Activated naive CD8-positive, alpha-beta T cell (primary cell): ENCODE measurements at regions not wholly inside any gene's neighbourhood (a gene's known extent, or its start where the extent isn't known, plus 50 kb on each side); places are given as distances from the start of the nearest gene placed in this dataset.
"Not testable (repeated sequence)": the region's sequence is repeated elsewhere in the genome, so short reads cannot be mapped to it uniquely, and the experiment has no call there.

Experiments
- H3K27ac Mint-ChIP-seq: one replicate; pipeline ENCODE4 v1.8.0; 2021; ENCODE audit warnings: mixed read lengths
- H3K27me3 Mint-ChIP-seq: one replicate; pipeline ENCODE4 v1.8.0; 2021; ENCODE audit warnings: mixed read lengths
- H3K36me3 Mint-ChIP-seq: one replicate; pipeline ENCODE4 v1.8.0; 2021; ENCODE audit warnings: mixed read lengths
- H3K4me1 Mint-ChIP-seq: one replicate; pipeline ENCODE4 v1.8.0; 2021; ENCODE audit warnings: low read depth, mixed read lengths
- H3K4me3 Mint-ChIP-seq: one replicate; pipeline ENCODE4 v1.8.0; 2021; ENCODE audit warnings: mild to moderate bottlenecking, mixed read lengths
- H3K9me3 Mint-ChIP-seq: one replicate; pipeline ENCODE4 v1.8.0; 2021; ENCODE audit warnings: low read depth, mixed read lengths

GRCh38 chr11:127791844-127792243, 791.3 kb upstream of the KIRREL3 start:
- H3K4me3 Mint-ChIP-seq, result no peak overlapping the region
- H3K4me1 Mint-ChIP-seq, result no peaks in the 10 kb centered on the region
- H3K27ac Mint-ChIP-seq, result no peak overlapping the region
- H3K36me3 Mint-ChIP-seq, result no peaks in the 10 kb centered on the region
- H3K9me3 Mint-ChIP-seq, result no peaks in the 10 kb centered on the region
- H3K27me3 Mint-ChIP-seq, result peaks cover 2% of the 10 kb centered on the region

- no peaks in the 10 kb centered on the region for H3K36me3 Mint-ChIP-seq
- no peaks in the 10 kb centered on the region for H3K4me1 Mint-ChIP-seq
- no peaks in the 10 kb centered on the region for H3K9me3 Mint-ChIP-seq
- H3K27me3 Mint-ChIP-seq, result peaks cover 2% of the 10 kb centered on the region
- H3K27ac Mint-ChIP-seq, result no peak overlapping the region
- H3K4me3 Mint-ChIP-seq, result no peak overlapping the region
Measured at GRCh38 chr11:127790592-127790991, 790.0 kb upstream of the KIRREL3 start.

GRCh38 chr11:127789927-127790326, 789.4 kb upstream of the KIRREL3 start:
- Mint-ChIP-seq H3K27me3 (peaks cover 2% of the 10 kb centered on the region), H3K4me3 (no peak overlapping the region), H3K27ac (no peak overlapping the region), H3K9me3 (no peaks in the 10 kb centered on the region), H3K36me3 (no peaks in the 10 kb centered on the region), H3K4me1 (no peaks in the 10 kb centered on the region)

- not testable (repeated sequence) for H3K36me3 Mint-ChIP-seq, H3K9me3 Mint-ChIP-seq, H3K4me3 Mint-ChIP-seq, H3K27ac Mint-ChIP-seq, H3K27me3 Mint-ChIP-seq, H3K4me1 Mint-ChIP-seq
Measured at GRCh38 chr11:127772938-127773337, 772.4 kb upstream of the KIRREL3 start.

- H3K4me3 Mint-ChIP-seq, H3K27me3 Mint-ChIP-seq, H3K9me3 Mint-ChIP-seq, H3K27ac Mint-ChIP-seq, H3K36me3 Mint-ChIP-seq, H3K4me1 Mint-ChIP-seq: not testable (repeated sequence)
Measured at GRCh38 chr11:127768931-127769330, 768.4 kb upstream of the KIRREL3 start.

- Mint-ChIP-seq H3K27ac (no peak overlapping the region), H3K4me1 (no peaks in the 10 kb centered on the region), H3K4me3 (no peak overlapping the region), H3K9me3 (no peaks in the 10 kb centered on the region), H3K36me3 (no peaks in the 10 kb centered on the region), H3K27me3 (peaks cover 2% of the 10 kb centered on the region)
Measured at GRCh38 chr11:127766734-127767133, 766.2 kb upstream of the KIRREL3 start.

GRCh38 chr11:127738771-127739286, 738.3 kb upstream of the KIRREL3 start:
- Mint-ChIP-seq H3K27me3 (no peaks in the 10 kb centered on the region), H3K27ac (no peak overlapping the region), H3K4me1 (no peaks in the 10 kb centered on the region), H3K4me3 (no peak overlapping the region), H3K9me3 (no peaks in the 10 kb centered on the region), H3K36me3 (no peaks in the 10 kb centered on the region)

GRCh38 chr11:127737499-127737898, 736.9 kb upstream of the KIRREL3 start:
- Mint-ChIP-seq H3K4me1 (no peaks in the 10 kb centered on the region), H3K9me3 (no peaks in the 10 kb centered on the region), H3K27me3 (no peaks in the 10 kb centered on the region), H3K4me3 (no peak overlapping the region), H3K27ac (no peak overlapping the region), H3K36me3 (no peaks in the 10 kb centered on the region)

GRCh38 chr11:127733552-127733951, 733.0 kb upstream of the KIRREL3 start:
- Mint-ChIP-seq H3K4me1 (no peaks in the 10 kb centered on the region), H3K9me3 (no peaks in the 10 kb centered on the region), H3K36me3 (no peaks in the 10 kb centered on the region), H3K27me3 (no peaks in the 10 kb centered on the region), H3K27ac (no peak overlapping the region), H3K4me3 (no peak overlapping the region)

GRCh38 chr11:127726367-127726766, 725.8 kb upstream of the KIRREL3 start:
- no peak overlapping the region for H3K4me3 Mint-ChIP-seq
- no peak overlapping the region for H3K27ac Mint-ChIP-seq
- H3K9me3 Mint-ChIP-seq, result no peaks in the 10 kb centered on the region
- no peaks in the 10 kb centered on the region for H3K27me3 Mint-ChIP-seq
- no peaks in the 10 kb centered on the region for H3K4me1 Mint-ChIP-seq
- no peaks in the 10 kb centered on the region for H3K36me3 Mint-ChIP-seq

GRCh38 chr11:127723714-127724113, 723.1 kb upstream of the KIRREL3 start:
- H3K4me3 Mint-ChIP-seq, result no peak overlapping the region
- no peak overlapping the region for H3K27ac Mint-ChIP-seq
- no peaks in the 10 kb centered on the region for H3K36me3 Mint-ChIP-seq
- H3K27me3 Mint-ChIP-seq, result no peaks in the 10 kb centered on the region
- no peaks in the 10 kb centered on the region for H3K4me1 Mint-ChIP-seq
- H3K9me3 Mint-ChIP-seq, result no peaks in the 10 kb centered on the region

- H3K36me3 Mint-ChIP-seq, result no peaks in the 10 kb centered on the region
- H3K27me3 Mint-ChIP-seq, result peaks cover 7% of the 10 kb centered on the region
- no peak overlapping the region for H3K4me3 Mint-ChIP-seq
- H3K27ac Mint-ChIP-seq, result no peak overlapping the region
- no peaks in the 10 kb centered on the region for H3K4me1 Mint-ChIP-seq
- H3K9me3 Mint-ChIP-seq, result no peaks in the 10 kb centered on the region
Measured at GRCh38 chr11:127713226-127713625, 712.7 kb upstream of the KIRREL3 start.

- Mint-ChIP-seq H3K4me1 (no peaks in the 10 kb centered on the region), H3K36me3 (no peaks in the 10 kb centered on the region), H3K4me3 (no peak overlapping the region), H3K27ac (no peak overlapping the region), H3K27me3 (peaks cover 8% of the 10 kb centered on the region), H3K9me3 (no peaks in the 10 kb centered on the region)
Measured at GRCh38 chr11:127711748-127712147, 711.2 kb upstream of the KIRREL3 start.

GRCh38 chr11:127710831-127711230, 710.3 kb upstream of the KIRREL3 start:
- H3K27ac Mint-ChIP-seq, result no peak overlapping the region
- no peaks in the 10 kb centered on the region for H3K36me3 Mint-ChIP-seq
- peaks cover 8% of the 10 kb centered on the region for H3K27me3 Mint-ChIP-seq
- H3K4me3 Mint-ChIP-seq, result no peak overlapping the region
- H3K9me3 Mint-ChIP-seq, result no peaks in the 10 kb centered on the region
- H3K4me1 Mint-ChIP-seq, result no peaks in the 10 kb centered on the region

- no peaks in the 10 kb centered on the region for H3K9me3 Mint-ChIP-seq
- peaks cover 10% of the 10 kb centered on the region for H3K27me3 Mint-ChIP-seq
- H3K4me3 Mint-ChIP-seq, result no peak overlapping the region
- no peaks in the 10 kb centered on the region for H3K36me3 Mint-ChIP-seq
- H3K27ac Mint-ChIP-seq, result no peak overlapping the region
- no peaks in the 10 kb centered on the region for H3K4me1 Mint-ChIP-seq
Measured at GRCh38 chr11:127709960-127710359, 709.4 kb upstream of the KIRREL3 start.

GRCh38 chr11:127693686-127694085, 693.1 kb upstream of the KIRREL3 start:
- no peak overlapping the region for H3K27ac Mint-ChIP-seq
- H3K9me3 Mint-ChIP-seq, result peaks cover 6% of the 10 kb centered on the region

More at GRCh38 chr11:127693686-127694085, 693.1 kb upstream of the KIRREL3 start:
- Mint-ChIP-seq H3K4me1 (no peaks in the 10 kb centered on the region), H3K27me3 (no peaks in the 10 kb centered on the region), H3K4me3 (no peak overlapping the region), H3K36me3 (no peaks in the 10 kb centered on the region)
